ENCODE measurements at regions not wholly inside any gene's neighbourhood (a gene's known extent, or its start where the extent isn't known, plus 50 kb on each side); places are given as distances from the start of the nearest gene placed in this dataset.

DNA sequence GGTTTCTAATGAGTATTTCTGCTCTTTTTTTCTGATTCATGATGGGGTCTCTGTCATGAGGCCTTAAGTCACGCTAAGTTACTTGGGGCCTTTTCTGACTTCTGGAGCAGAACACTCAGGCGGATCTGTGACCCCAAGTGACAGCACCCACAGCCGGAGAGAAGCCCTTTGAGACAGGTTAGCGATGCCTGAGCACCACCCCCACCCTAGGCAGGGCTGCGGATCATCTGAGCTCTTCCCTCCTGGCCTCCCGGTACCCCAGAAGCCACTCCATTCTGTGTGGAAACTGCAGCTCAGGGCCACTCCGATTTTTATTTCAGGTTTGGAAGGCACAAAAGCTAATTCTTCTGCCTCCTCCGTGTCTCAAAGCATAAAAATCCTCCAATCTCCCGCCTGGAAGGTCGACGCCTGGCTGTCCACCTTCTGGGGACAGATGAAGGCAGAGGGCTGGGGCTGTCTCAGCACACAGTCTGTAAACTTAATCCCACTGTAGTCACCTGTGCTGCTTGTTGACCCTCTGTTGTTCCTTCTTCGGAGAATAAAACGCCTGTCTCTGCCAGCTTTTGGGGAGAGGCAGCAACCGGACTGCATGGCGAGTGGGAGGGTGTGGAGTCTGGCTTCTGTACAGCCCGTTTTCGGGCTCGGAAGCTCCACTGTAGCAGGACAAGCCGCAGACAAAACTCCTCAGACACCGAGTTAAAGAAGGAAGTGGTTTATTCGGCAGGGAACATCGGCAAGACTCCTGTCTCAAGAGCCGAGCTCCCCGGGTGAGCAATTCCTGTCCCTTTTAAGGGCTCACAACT, 88.8 kb downstream of the SPRY4 start:
- TF ChIP-seq EZH2phosphoT487 (IDR thresholded peaks at IDR 0.05) (no peak), EZH2 (IDR thresholded peaks at IDR 0.05) (no peak)
